ENCODE measurements at regions not wholly inside any gene's neighbourhood (a gene's known extent, or its start where the extent isn't known, plus 50 kb on each side); places are given as distances from the start of the nearest gene placed in this dataset.

GRCh38 chr4:35684755-35685154, 559.6 kb downstream of the ARAP2 start:
- no peak for TF ChIP-seq EZH2 (IDR thresholded peaks at IDR 0.05; ENCODE audit: low read length, missing control alignments)
- no peak for TF ChIP-seq CTCF (conservative IDR thresholded peaks at IDR 0.05 in 1 of 2, IDR thresholded peaks at IDR 0.05 in 1 of 2; ENCODE audit: low read depth in 1 of 2, low read length in 2 of 2)

All from fibroblast of lung (primary cell).